ENCODE measurements at regions not wholly inside any gene's neighbourhood (a gene's known extent, or its start where the extent isn't known, plus 50 kb on each side); places are given as distances from the start of the nearest gene placed in this dataset.
"Not testable (repeated sequence)": the region's sequence is repeated elsewhere in the genome, so short reads cannot be mapped to it uniquely, and the experiment has no call there.

DNA sequence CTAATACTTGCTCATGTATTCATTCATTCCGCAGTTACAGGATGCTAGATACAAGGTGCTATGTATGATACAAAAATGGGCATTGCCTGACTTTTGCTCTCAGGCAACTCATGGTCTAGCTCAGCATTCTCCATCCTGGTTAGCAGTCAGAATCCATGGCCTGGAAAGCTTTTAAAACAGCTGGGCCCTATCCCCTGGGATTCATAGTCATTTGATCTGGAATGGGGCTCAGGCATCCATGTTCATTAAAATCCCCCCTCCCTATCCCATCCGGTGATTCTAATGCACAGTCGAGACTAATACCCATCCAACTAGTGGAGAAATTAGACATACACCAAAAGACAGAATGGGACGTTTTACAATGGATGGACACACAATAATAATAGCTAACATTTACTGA lies 104.1 kb upstream of the TMEM132E start:
- H3K4me3 ChIP-seq (ENCODE audit: insufficient read length, low read depth): no peak overlapping the region
- TF ChIP-seq SUZ12 (IDR thresholded peaks at IDR 0.05; ENCODE audit: extremely low read depth, insufficient read depth, insufficient read length) (no peak), ZNF274 (IDR thresholded peaks at IDR 0.05; ENCODE audit: low read depth, low read length) (no peak), YY1 (IDR thresholded peaks at IDR 0.05; ENCODE audit: insufficient read depth, insufficient read length) (no peak)
- no peaks in the 10 kb centered on the region for H3K36me3 ChIP-seq (ENCODE audit: insufficient read depth, insufficient read length, low read length)
- DNase-seq (ENCODE audit: low read depth, low spot score): no peak
- no peak overlapping the region for H3K9ac ChIP-seq (ENCODE audit: insufficient read length, low read depth)
- H3K9me3 ChIP-seq (ENCODE audit: insufficient read depth, low read length): no peaks in the 10 kb centered on the region
- H3K4me1 ChIP-seq (ENCODE audit: insufficient read depth, insufficient read length): no peaks in the 10 kb centered on the region
- no peaks in the 10 kb centered on the region for H3K27me3 ChIP-seq (ENCODE audit: insufficient read depth, insufficient read length)

DNA sequence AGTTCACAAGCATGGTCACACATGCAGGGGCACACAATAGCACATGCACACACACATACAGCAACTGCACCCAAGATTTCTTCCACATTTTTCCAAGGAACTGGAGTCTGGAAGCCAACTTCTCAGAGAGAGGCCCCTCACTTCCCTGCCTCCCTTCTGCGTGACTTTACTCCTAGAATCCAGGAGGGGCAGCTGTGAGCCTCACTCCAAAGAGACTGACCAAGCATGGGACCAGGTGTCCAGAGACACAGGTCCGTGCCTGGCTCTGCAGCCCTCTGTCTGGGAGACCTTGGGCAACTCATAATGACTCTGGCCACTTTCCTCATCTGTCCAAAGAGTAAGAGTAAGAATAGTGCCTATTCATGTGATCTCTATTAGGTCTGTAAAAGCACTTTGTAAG lies 104.7 kb upstream of the TMEM132E start:
- H3K4me3 ChIP-seq (ENCODE audit: insufficient read length, low read depth): no peak overlapping the region
- no peaks in the 10 kb centered on the region for H3K9me3 ChIP-seq (ENCODE audit: insufficient read depth, low read length)
- TF ChIP-seq YY1 (IDR thresholded peaks at IDR 0.05; ENCODE audit: insufficient read depth, insufficient read length) (no peak), SUZ12 (IDR thresholded peaks at IDR 0.05; ENCODE audit: extremely low read depth, insufficient read depth, insufficient read length) (no peak), ZNF274 (IDR thresholded peaks at IDR 0.05; ENCODE audit: low read depth, low read length) (no peak)
- DNase-seq (ENCODE audit: low read depth, low spot score): no peak
- H3K9ac ChIP-seq (ENCODE audit: insufficient read length, low read depth): no peak overlapping the region
- no peaks in the 10 kb centered on the region for H3K36me3 ChIP-seq (ENCODE audit: insufficient read depth, insufficient read length, low read length)
- no peaks in the 10 kb centered on the region for H3K4me1 ChIP-seq (ENCODE audit: insufficient read depth, insufficient read length)
- no peaks in the 10 kb centered on the region for H3K27me3 ChIP-seq (ENCODE audit: insufficient read depth, insufficient read length)

DNA sequence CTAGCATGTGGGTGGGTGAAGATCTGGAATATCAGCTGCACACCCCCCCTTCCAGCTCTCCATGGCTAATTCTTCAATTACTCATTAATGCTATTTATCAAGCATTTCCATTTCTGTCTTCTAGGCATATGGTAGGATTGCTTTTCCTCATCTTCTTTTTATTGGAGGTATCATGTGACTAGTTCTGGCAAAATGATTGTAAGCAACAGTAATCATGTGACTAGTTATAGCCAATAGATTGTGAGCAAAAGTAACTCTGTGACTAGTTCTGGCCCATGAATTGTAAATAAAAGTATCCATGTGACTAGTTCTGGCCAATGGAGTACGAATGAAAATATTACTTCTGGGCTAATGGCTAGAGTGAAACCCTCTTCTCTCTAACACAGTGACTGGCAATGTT lies 107.0 kb upstream of the TMEM132E start:
- Histone ChIP-seq H3K36me3 (ENCODE audit: insufficient read depth, insufficient read length, low read length) (no peaks in the 10 kb centered on the region), H3K9ac (ENCODE audit: insufficient read length, low read depth) (no peak overlapping the region), H3K27me3 (ENCODE audit: insufficient read depth, insufficient read length) (no peaks in the 10 kb centered on the region), H3K9me3 (ENCODE audit: insufficient read depth, low read length) (no peaks in the 10 kb centered on the region), H3K4me1 (ENCODE audit: insufficient read depth, insufficient read length) (no peaks in the 10 kb centered on the region), H3K4me3 (ENCODE audit: insufficient read length, low read depth) (no peak overlapping the region)
- DNase-seq (ENCODE audit: low read depth, low spot score): no peak
- no peak for TF ChIP-seq ZNF274 (IDR thresholded peaks at IDR 0.05; ENCODE audit: low read depth, low read length)
- TF ChIP-seq YY1 (IDR thresholded peaks at IDR 0.05; ENCODE audit: insufficient read depth, insufficient read length): no peak
- no peak for TF ChIP-seq SUZ12 (IDR thresholded peaks at IDR 0.05; ENCODE audit: extremely low read depth, insufficient read depth, insufficient read length)

DNA sequence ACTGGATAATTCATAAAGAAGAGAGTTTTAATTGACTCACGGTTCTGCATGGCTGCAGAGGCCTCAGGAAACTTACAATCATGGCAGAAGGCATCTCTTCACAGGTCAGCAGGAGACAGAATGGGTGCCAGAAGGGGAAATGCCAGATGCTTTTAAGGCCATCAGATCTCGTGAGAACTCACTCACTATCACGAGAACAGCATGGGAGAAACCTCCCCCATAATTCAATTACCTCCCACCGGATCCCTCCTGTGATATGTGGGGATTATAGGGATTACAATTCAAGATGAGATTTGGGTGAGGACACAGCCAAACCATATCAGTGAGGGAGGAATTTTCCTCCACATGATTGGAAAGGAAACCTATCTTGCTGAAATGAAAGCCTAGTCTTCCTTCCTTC lies 108.1 kb upstream of the TMEM132E start:
- H3K4me3 ChIP-seq (ENCODE audit: insufficient read length, low read depth); H3K36me3 ChIP-seq (ENCODE audit: insufficient read depth, insufficient read length, low read length); H3K9me3 ChIP-seq (ENCODE audit: insufficient read depth, low read length); H3K4me1 ChIP-seq (ENCODE audit: insufficient read depth, insufficient read length); H3K9ac ChIP-seq (ENCODE audit: insufficient read length, low read depth); DNase-seq (ENCODE audit: low read depth, low spot score); H3K27me3 ChIP-seq (ENCODE audit: insufficient read depth, insufficient read length): not testable (repeated sequence)

DNA sequence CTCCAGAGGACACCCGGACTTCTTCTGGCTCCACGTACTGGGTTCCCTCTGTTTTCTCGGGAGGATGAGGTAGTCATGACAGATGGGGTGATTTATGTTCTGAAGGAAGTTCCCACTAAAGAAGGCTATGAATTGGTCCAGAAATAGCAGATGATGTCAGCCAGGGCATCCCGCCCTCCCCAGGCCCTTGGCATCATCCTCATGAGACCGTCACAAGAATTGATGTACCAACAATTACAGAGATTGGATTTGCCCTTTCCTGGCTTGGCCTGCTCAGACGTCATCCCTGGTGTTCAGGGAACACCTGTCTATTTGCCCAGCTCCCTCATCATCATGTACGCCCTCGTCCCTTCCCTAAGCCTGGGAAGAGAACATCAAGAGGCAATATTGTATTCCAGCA lies 102.8 kb upstream of the CCL1 start:
- Histone ChIP-seq H3K4me3 (ENCODE audit: insufficient read length, low read depth) (no peak overlapping the region), H3K36me3 (ENCODE audit: insufficient read depth, insufficient read length, low read length) (no peaks in the 10 kb centered on the region), H3K27me3 (ENCODE audit: insufficient read depth, insufficient read length) (no peaks in the 10 kb centered on the region), H3K9me3 (ENCODE audit: insufficient read depth, low read length) (no peaks in the 10 kb centered on the region), H3K9ac (ENCODE audit: insufficient read length, low read depth) (no peak overlapping the region), H3K4me1 (ENCODE audit: insufficient read depth, insufficient read length) (no peaks in the 10 kb centered on the region)
- TF ChIP-seq ZNF274 (IDR thresholded peaks at IDR 0.05; ENCODE audit: low read depth, low read length): no peak
- TF ChIP-seq YY1 (IDR thresholded peaks at IDR 0.05; ENCODE audit: insufficient read depth, insufficient read length): no peak
- no peak for TF ChIP-seq SUZ12 (IDR thresholded peaks at IDR 0.05; ENCODE audit: extremely low read depth, insufficient read depth, insufficient read length)
- DNase-seq (ENCODE audit: low read depth, low spot score): no peak

DNA sequence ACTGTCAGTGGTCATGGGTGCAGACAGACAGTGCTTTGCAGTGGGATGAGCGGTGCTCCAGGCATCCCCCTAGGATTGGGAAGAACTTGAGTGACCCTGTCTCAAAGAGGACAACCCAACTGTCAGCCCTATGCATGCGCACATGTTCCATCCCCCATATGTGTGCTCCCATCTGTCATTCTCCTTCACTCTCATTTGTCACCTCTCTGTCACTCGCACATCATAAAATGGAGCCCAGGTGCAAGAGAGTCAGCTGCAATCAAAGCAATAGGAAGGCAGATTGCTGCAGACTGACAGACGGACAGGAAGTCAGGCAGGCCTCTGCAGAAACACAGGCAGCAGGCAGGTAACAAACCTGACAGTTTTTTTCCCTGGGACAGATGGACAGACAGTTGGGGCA lies 101.8 kb upstream of the CCL1 start:
- H3K9me3 ChIP-seq (ENCODE audit: insufficient read depth, low read length): no peaks in the 10 kb centered on the region
- H3K4me3 ChIP-seq (ENCODE audit: insufficient read length, low read depth): no peak overlapping the region
- H3K36me3 ChIP-seq (ENCODE audit: insufficient read depth, insufficient read length, low read length): no peaks in the 10 kb centered on the region
- no peak overlapping the region for H3K9ac ChIP-seq (ENCODE audit: insufficient read length, low read depth)
- no peak for DNase-seq (ENCODE audit: low read depth, low spot score)
- no peaks in the 10 kb centered on the region for H3K27me3 ChIP-seq (ENCODE audit: insufficient read depth, insufficient read length)
- no peaks in the 10 kb centered on the region for H3K4me1 ChIP-seq (ENCODE audit: insufficient read depth, insufficient read length)
- TF ChIP-seq ZNF274 (IDR thresholded peaks at IDR 0.05; ENCODE audit: low read depth, low read length): no peak
- TF ChIP-seq YY1 (IDR thresholded peaks at IDR 0.05; ENCODE audit: insufficient read depth, insufficient read length): no peak
- TF ChIP-seq SUZ12 (IDR thresholded peaks at IDR 0.05; ENCODE audit: extremely low read depth, insufficient read depth, insufficient read length): no peak

DNA sequence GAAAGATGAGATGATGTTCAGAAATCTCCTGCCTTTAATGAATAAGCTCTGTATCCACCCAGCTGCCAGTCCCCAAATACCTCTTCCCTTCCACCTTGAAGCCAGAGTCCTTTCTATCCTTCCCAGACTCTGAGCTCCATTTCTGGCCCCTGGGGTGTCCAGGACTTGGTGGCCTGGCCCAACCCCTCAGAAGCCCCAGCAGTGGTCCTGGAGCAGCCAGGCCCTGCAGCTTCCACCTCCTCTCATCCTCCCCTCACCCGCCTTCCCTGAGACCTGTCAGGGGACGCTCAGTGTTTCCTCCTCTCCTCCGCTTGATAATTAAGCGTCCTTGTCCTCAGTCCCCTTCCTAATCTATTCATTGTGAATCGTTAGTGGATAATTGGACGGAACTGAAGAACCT lies 95.2 kb upstream of the CCL1 start:
- Histone ChIP-seq H3K4me1 (ENCODE audit: insufficient read depth, insufficient read length) (no peaks in the 10 kb centered on the region), H3K9me3 (ENCODE audit: insufficient read depth, low read length) (no peaks in the 10 kb centered on the region), H3K4me3 (ENCODE audit: insufficient read length, low read depth) (no peak overlapping the region), H3K27me3 (ENCODE audit: insufficient read depth, insufficient read length) (no peaks in the 10 kb centered on the region), H3K9ac (ENCODE audit: insufficient read length, low read depth) (no peak overlapping the region), H3K36me3 (ENCODE audit: insufficient read depth, insufficient read length, low read length) (no peaks in the 10 kb centered on the region)
- no peak for DNase-seq (ENCODE audit: low read depth, low spot score)
- TF ChIP-seq YY1 (IDR thresholded peaks at IDR 0.05; ENCODE audit: insufficient read depth, insufficient read length) (no peak), ZNF274 (IDR thresholded peaks at IDR 0.05; ENCODE audit: low read depth, low read length) (no peak), SUZ12 (IDR thresholded peaks at IDR 0.05; ENCODE audit: extremely low read depth, insufficient read depth, insufficient read length) (no peak)

DNA sequence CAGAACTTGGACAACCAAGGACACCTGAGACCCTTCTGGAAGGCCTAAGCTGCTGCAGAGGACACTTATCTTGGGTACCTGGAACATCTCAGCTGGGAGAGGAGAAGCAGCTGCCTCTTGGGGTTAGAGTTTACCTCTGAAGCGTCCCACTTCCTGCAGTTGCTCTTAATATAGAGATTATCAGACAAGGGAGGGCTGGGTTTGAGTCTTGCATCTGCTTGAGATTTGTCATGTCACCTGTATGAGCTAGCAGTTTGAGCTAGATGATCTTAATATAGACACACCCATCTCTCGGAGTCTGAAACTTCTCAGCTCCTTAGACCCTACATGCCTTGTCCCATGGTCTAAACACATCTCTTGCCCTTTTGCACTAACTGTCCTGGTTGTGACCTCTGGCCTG lies 93.1 kb upstream of the CCL1 start:
- Histone ChIP-seq H3K27me3 (ENCODE audit: insufficient read depth, insufficient read length) (no peaks in the 10 kb centered on the region), H3K36me3 (ENCODE audit: insufficient read depth, insufficient read length, low read length) (no peaks in the 10 kb centered on the region), H3K9ac (ENCODE audit: insufficient read length, low read depth) (no peak overlapping the region), H3K4me1 (ENCODE audit: insufficient read depth, insufficient read length) (no peaks in the 10 kb centered on the region), H3K4me3 (ENCODE audit: insufficient read length, low read depth) (no peak overlapping the region), H3K9me3 (ENCODE audit: insufficient read depth, low read length) (no peaks in the 10 kb centered on the region)
- TF ChIP-seq SUZ12 (IDR thresholded peaks at IDR 0.05; ENCODE audit: extremely low read depth, insufficient read depth, insufficient read length) (no peak), ZNF274 (IDR thresholded peaks at IDR 0.05; ENCODE audit: low read depth, low read length) (no peak), YY1 (IDR thresholded peaks at IDR 0.05; ENCODE audit: insufficient read depth, insufficient read length) (no peak)
- DNase-seq (ENCODE audit: low read depth, low spot score): no peak

Measured in NT2/D1 (cell line).